A673 (cell line): ENCODE measurements at regions not wholly inside any gene's neighbourhood (a gene's known extent, or its start where the extent isn't known, plus 50 kb on each side); places are given as distances from the start of the nearest gene placed in this dataset.

Experiments used
- EZH2 ChIP-seq: fragments of 200-600 bp; sonication (generic); IDR thresholded peaks from 2 replicates; pipeline ENCODE4 v1.6.1; 2017; ENCODE audit warnings: borderline replicate concordance, low read depth, mild to moderate bottlenecking, mixed read lengths, antibody characterized with exemption, low read length; ENCODE audit not compliant: poor library complexity, severe bottlenecking
- TF ChIP-seq, protein P1 (sequence below): fragments of 300-800, 200-600 bp; sonication (generic); conservative IDR thresholded peaks from 2 replicates; pipeline ENCODE4 v1.5.1; 2017; ENCODE audit warnings: low read depth, mild to moderate bottlenecking, antibody characterized with exemption, low read length, moderate library complexity, mixed read lengths

DNA sequence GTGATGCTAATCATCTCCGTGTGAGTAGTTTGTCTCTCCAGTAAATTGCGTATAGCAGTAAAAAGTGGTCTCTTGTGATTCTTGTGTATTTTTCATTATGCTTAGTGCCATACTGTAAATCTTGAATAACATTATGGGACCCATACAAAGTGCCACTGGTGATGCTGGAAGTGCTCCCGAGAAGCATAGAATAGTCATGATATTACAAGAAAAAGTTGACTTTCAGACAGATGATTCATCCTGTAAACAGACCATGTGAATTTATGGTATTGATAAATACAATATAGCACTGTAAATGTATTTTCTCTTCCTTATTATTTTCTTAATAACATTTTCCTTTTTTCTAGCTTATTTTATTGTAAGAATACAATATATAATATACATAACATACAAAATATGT lies 74.6 kb upstream of the CDK6 start:
- TF ChIP-seq EZH2: no peak
- TF ChIP-seq, protein P1, sequence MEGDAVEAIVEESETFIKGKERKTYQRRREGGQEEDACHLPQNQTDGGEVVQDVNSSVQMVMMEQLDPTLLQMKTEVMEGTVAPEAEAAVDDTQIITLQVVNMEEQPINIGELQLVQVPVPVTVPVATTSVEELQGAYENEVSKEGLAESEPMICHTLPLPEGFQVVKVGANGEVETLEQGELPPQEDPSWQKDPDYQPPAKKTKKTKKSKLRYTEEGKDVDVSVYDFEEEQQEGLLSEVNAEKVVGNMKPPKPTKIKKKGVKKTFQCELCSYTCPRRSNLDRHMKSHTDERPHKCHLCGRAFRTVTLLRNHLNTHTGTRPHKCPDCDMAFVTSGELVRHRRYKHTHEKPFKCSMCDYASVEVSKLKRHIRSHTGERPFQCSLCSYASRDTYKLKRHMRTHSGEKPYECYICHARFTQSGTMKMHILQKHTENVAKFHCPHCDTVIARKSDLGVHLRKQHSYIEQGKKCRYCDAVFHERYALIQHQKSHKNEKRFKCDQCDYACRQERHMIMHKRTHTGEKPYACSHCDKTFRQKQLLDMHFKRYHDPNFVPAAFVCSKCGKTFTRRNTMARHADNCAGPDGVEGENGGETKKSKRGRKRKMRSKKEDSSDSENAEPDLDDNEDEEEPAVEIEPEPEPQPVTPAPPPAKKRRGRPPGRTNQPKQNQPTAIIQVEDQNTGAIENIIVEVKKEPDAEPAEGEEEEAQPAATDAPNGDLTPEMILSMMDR: no peak
